ENCODE measurements at regions not wholly inside any gene's neighbourhood (a gene's known extent, or its start where the extent isn't known, plus 50 kb on each side); places are given as distances from the start of the nearest gene placed in this dataset.

- Histone ChIP-seq H4K20me1 (ENCODE audit: control insufficient read depth, insufficient read depth) (no peaks in the 10 kb centered on the region), H3K4me1 (ENCODE audit: control insufficient read depth, insufficient read depth, low read length) (peaks cover 84% of the 10 kb centered on the region), H3K9ac (ENCODE audit: control insufficient read depth, insufficient read depth, low read length) (peak overlapping the region; percentile 5; the same call in 1 of the 2 replicates), H3K4me3 (no peak overlapping the region), H3K27ac (ENCODE audit: control insufficient read depth, insufficient read depth) (peak overlapping the region; percentile 81), H3K27me3 (replicated peaks in 1 of 2; ENCODE audit: control insufficient read depth in 2 of 2, insufficient read depth in 2 of 2, low read length in 1 of 2) (no peaks in the 10 kb centered on the region), H3K4me2 (ENCODE audit: control insufficient read depth, insufficient read depth) (peak overlapping the region; percentile 68), H2AFZ (ENCODE audit: control insufficient read depth, low read depth, low read length) (no peak overlapping the region; the same call in 1 of the 2 replicates), H3K36me3 (ENCODE audit: control insufficient read depth in 2 of 2, insufficient read depth in 2 of 2, low read length in 1 of 2) (no peaks in the 10 kb centered on the region), H3K79me2 (ENCODE audit: control insufficient read depth, insufficient read depth, low read length) (no peaks in the 10 kb centered on the region; the same call in 1 of the 2 replicates), H3K9me3 (replicated peaks; ENCODE audit: control insufficient read depth, insufficient read depth, low read length) (peaks cover 5% of the 10 kb centered on the region; the same call in 2 of the 3 replicates)
- DNase-seq (ENCODE audit: low read depth, low spot score) (peak; percentile 90), FAIRE-seq (no peak), ATAC-seq (peak; percentile 83)
- 0% methylated on average over 1 of the region's 1 CpG for WGBS (ENCODE audit: insufficient coverage, insufficient replicate concordance, low lambda C conversion rate, missing lambda C conversion rate)
- no TSS peak for BruUV-seq (replicated peaks)
- in situ Hi-C loops (cut with MboI) (no loop called here), intact Hi-C loops (cut with micrococcal nuclease; ENCODE audit: unreplicated experiment) (loop anchor here (1.0 to 10.0 kb wide), 2 partner anchors 30 to 1112 kb away; no protein-coding TSS in a partner anchor)
- ChIA-PET POLR2A (interaction anchor here (3.2 to 5.1 kb wide), 2 partner anchors 8 to 11 kb away, joined by 24 to 44 read pairs; no protein-coding TSS in a partner anchor), RAD21 (ENCODE audit: unreplicated experiment) (interaction anchor here (1.0 to 12.3 kb wide), 8 partner anchors 6 to 93 kb away, joined by 3 to 198 read pairs (median 16); no protein-coding TSS in a partner anchor), CTCF (interaction anchor here (0.8 kb wide), 2 partner anchors 9 to 15 kb away, joined by 3 read pairs; no protein-coding TSS in a partner anchor), SMC1A (ENCODE audit: uncharacterized antibody, unreplicated experiment) (interaction anchor here (1.4 to 24.0 kb wide), 7 partner anchors 6 to 67 kb away, joined by 6 to 805 read pairs (median 49); no protein-coding TSS in a partner anchor)
- TF ChIP-seq RELA (IDR thresholded peaks at IDR 0.05; ENCODE audit: borderline replicate concordance, partially characterized antibody) (peak; percentile 27), SMARCA5 (IDR thresholded peaks at IDR 0.05) (peak; percentile 67; the same call in 1 of the 2 replicates), ZBTB40 (IDR thresholded peaks at IDR 0.05; ENCODE audit: borderline replicate concordance) (peak; percentile 23; the same call in 1 of the 2 replicates), LARP7 (IDR thresholded peaks at IDR 0.05) (0 out of 2 replicates have a peak, but pooled peaks have one; percentile 24), TCF7 (IDR thresholded peaks at IDR 0.05; ENCODE audit: borderline replicate concordance) (no peak), DPF2 (IDR thresholded peaks at IDR 0.05) (peak; percentile 98), TARDBP (IDR thresholded peaks at IDR 0.05; ENCODE audit: borderline replicate concordance) (no peak), PBX3 (IDR thresholded peaks at IDR 0.05; ENCODE audit: insufficient replicate concordance, low read depth, low read length) (no peak), ZBED1 (IDR thresholded peaks at IDR 0.05; ENCODE audit: borderline replicate concordance) (0 out of 2 replicates have a peak, but pooled peaks have one; percentile 48), MLLT1 (IDR thresholded peaks at IDR 0.05) (peak; percentile 55; the same call in 1 of the 2 replicates), CREM (IDR thresholded peaks at IDR 0.05; ENCODE audit: low read depth) (peak; percentile 62; the same call in 1 of the 2 replicates), CEBPZ (IDR thresholded peaks at IDR 0.05; ENCODE audit: low read depth, low read length) (no peak), RCOR1 (conservative IDR thresholded peaks at IDR 0.05; ENCODE audit: low read depth, low read length) (no peak), SREBF1 (IDR thresholded peaks at IDR 0.05; ENCODE audit: low read length) (no peak)
These were observed 206.0 kb upstream of the PLEKHG7 start for GRCh38 chr12:92496790-92497189.

All from GM12878 (cell line).